Spinal cord (tissue), 9 donors: ENCODE measurements at regions not wholly inside any gene's neighbourhood (a gene's known extent, or its start where the extent isn't known, plus 50 kb on each side); places are given as distances from the start of the nearest gene placed in this dataset.
A peak's percentile ranks its signal among the peaks of the same experiment; 100 is the strongest.

Experiments used
- DNase-seq, 6 donors: peaks; one replicate each; pipeline versions ENCODE4 v3.0.0 to v3.0.0-alpha.2; 2013 to 2015; ENCODE audit warnings: low spot score in 6 of 6, low read depth in 4 of 6
- H3K27ac ChIP-seq: one replicate; pipeline ENCODE4 v1.5.1; 2013; ENCODE audit warnings: low read depth, low read length, control low read depth
- H3K27me3 ChIP-seq: one replicate; pipeline ENCODE4 v1.6.1; 2013; ENCODE audit warnings: low read length; ENCODE audit not compliant: control insufficient read depth, insufficient read depth
- H3K36me3 ChIP-seq: one replicate; pipeline ENCODE4 v1.6.1; 2013; ENCODE audit warnings: low read length; ENCODE audit not compliant: control insufficient read depth, insufficient read depth
- H3K4me1 ChIP-seq: one replicate; pipeline ENCODE4 v1.6.1; 2013; ENCODE audit warnings: low read length; ENCODE audit not compliant: control insufficient read depth, insufficient read depth
- H3K4me3 ChIP-seq: one replicate; pipeline ENCODE4 v1.5.1; 2013; ENCODE audit warnings: low read depth, low read length, control low read depth
- H3K9me3 ChIP-seq: one replicate; pipeline ENCODE4 v1.6.1; 2013; ENCODE audit warnings: low read length; ENCODE audit not compliant: control insufficient read depth, insufficient read depth
- WGBS: methylation state at CpG from one replicate; pipeline ENCODE4 v1.1.5; 2013; ENCODE audit warnings: missing lambda C conversion rate; ENCODE audit not compliant: insufficient coverage; 5-methylcytosine and 5-hydroxymethylcytosine counted together
- donor health status: healthy.

GRCh38 chr15:61748529-61748928, 311.7 kb downstream of the VPS13C start:
- H3K27me3 ChIP-seq, result no peaks in the 10 kb centered on the region
- no CpG with 5 or more reads among the region's 2 CpGs for WGBS
- no peak for DNase-seq
- no peaks in the 10 kb centered on the region for H3K36me3 ChIP-seq
- H3K27ac ChIP-seq, result no peak overlapping the region
- H3K4me3 ChIP-seq, result no peak overlapping the region
- H3K4me1 ChIP-seq, result peaks cover 12% of the 10 kb centered on the region
- H3K9me3 ChIP-seq, result no peaks in the 10 kb centered on the region

DNA sequence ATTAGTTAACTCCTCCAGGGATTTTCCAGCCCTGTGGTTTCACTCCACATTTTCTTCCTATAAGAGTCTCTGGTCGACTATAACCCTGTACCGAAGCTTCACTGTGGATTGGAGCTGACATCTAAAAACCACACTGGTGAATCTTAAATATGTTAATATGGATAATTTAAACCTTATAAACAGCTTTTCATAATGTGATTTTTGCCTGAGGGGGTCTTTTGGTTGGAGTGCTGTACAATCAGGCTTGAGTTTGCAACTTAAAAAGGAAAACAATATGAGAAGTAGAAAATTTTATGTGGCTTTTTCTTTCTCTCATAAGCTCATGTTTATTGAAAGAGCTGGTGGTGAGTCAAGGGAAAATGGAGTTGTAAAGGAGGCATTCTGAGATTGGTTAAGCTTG, 313.7 kb downstream of the VPS13C start:
- H3K36me3 ChIP-seq, result no peaks in the 10 kb centered on the region
- no peaks in the 10 kb centered on the region for H3K27me3 ChIP-seq
- DNase-seq, result peak in 1 of 6 donors; percentile 82
- H3K4me1 ChIP-seq, result peaks cover 15% of the 10 kb centered on the region
- no peak overlapping the region for H3K27ac ChIP-seq
- no peaks in the 10 kb centered on the region for H3K9me3 ChIP-seq
- no peak overlapping the region for H3K4me3 ChIP-seq
- no CpG with 5 or more reads among the region's 2 CpGs for WGBS

DNA sequence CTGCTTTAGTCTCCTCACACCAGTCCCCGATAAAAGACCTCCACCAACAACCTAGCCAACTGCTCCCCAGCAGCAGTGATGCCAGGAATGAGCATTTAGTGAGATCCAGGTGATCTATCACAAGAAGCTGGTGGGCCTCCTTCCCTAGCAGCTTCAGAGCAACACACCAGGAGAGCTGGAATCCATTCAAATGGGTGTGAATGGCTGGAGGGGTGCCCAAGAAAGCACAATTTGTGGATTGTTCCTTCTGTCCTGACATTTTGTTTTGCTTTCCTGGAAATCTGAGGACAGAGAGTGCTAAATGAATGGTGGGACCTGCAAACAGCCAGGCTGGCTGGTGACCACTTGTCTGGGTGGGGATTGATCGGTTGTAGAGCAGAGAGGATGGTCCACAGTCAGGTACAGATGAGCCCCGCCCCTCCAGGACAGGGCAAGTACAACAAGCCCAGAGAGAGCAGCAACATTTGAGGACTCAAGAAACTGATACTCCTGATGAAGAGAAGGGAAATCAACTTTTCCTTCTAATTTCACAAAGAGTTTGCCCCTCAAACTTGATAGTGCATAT, 316.8 kb downstream of the VPS13C start:
- Histone ChIP-seq H3K4me3 (no peak overlapping the region), H3K4me1 (peaks cover 6% of the 10 kb centered on the region), H3K36me3 (no peaks in the 10 kb centered on the region), H3K9me3 (peaks cover 3% of the 10 kb centered on the region), H3K27ac (no peak overlapping the region), H3K27me3 (no peaks in the 10 kb centered on the region)
- 100% methylated on average over 1 of the region's 3 CpGs for WGBS
- DNase-seq, result peak in 2 of 6 donors; percentile 52 to 64

GRCh38 chr15:61742591-61742990, 317.7 kb downstream of the VPS13C start:
- peaks cover 6% of the 10 kb centered on the region for H3K4me1 ChIP-seq
- peaks cover 3% of the 10 kb centered on the region for H3K9me3 ChIP-seq
- no peak overlapping the region for H3K4me3 ChIP-seq
- no peak overlapping the region for H3K27ac ChIP-seq
- no peak for DNase-seq
- H3K36me3 ChIP-seq, result no peaks in the 10 kb centered on the region
- no peaks in the 10 kb centered on the region for H3K27me3 ChIP-seq

- DNase-seq, result no peak
- Histone ChIP-seq H3K27ac (no peak overlapping the region), H3K9me3 (peaks cover 3% of the 10 kb centered on the region), H3K27me3 (no peaks in the 10 kb centered on the region), H3K36me3 (no peaks in the 10 kb centered on the region), H3K4me1 (no peaks in the 10 kb centered on the region), H3K4me3 (no peak overlapping the region)
- no CpG with 5 or more reads among the region's 1 CpG for WGBS
These were observed 323.5 kb downstream of the VPS13C start for GRCh38 chr15:61736790-61737189.

DNA sequence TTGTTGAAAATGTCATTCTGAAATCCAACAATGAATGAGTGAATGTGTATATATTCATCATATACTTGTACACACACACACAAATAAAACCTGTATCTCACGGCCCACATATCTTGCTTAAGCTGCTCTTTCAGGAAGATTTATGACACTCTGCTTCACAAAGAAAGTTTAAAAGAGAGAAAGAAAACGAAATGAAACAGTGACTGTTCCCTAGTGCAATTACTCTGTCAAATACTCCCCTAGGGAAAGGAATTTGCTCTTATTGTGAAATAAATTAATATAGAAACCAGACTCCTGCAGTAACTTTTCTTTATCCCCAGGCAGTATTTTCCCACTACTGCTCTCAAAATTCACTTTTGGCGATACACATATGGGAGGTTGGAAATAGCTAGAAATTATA, 329.1 kb downstream of the VPS13C start:
- Histone ChIP-seq H3K4me3 (no peak overlapping the region), H3K9me3 (no peaks in the 10 kb centered on the region), H3K27ac (no peak overlapping the region), H3K27me3 (peaks cover 3% of the 10 kb centered on the region), H3K36me3 (no peaks in the 10 kb centered on the region), H3K4me1 (no peaks in the 10 kb centered on the region)
- WGBS, result no CpG with 5 or more reads among the region's 3 CpGs
- DNase-seq, result peak in 1 of 6 donors; percentile 48

DNA sequence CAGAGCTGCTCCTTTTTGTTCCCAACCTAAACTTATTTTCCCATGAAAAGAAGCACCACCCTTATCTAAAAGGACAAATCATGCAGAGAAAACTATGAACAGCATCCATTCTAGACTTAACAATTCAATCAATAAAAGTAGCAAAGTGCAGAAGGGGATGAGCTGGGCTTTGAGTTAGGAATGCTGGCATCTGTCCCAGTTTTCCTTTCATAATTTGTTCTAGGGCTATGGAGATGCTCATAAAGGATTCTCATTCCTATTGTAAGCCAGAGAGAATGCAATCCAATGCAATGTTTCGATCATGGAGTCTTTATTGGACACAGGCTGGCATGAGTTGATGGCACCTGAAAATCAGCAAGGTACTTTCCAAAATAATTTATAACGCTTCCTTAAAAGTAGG, 330.6 kb downstream of the VPS13C start:
- H3K4me1 ChIP-seq, result no peaks in the 10 kb centered on the region
- H3K9me3 ChIP-seq, result no peaks in the 10 kb centered on the region
- H3K4me3 ChIP-seq, result no peak overlapping the region
- no CpG with 5 or more reads among the region's 2 CpGs for WGBS
- H3K27ac ChIP-seq, result no peak overlapping the region
- no peaks in the 10 kb centered on the region for H3K36me3 ChIP-seq
- H3K27me3 ChIP-seq, result peaks cover 3% of the 10 kb centered on the region
- DNase-seq, result no peak

DNA sequence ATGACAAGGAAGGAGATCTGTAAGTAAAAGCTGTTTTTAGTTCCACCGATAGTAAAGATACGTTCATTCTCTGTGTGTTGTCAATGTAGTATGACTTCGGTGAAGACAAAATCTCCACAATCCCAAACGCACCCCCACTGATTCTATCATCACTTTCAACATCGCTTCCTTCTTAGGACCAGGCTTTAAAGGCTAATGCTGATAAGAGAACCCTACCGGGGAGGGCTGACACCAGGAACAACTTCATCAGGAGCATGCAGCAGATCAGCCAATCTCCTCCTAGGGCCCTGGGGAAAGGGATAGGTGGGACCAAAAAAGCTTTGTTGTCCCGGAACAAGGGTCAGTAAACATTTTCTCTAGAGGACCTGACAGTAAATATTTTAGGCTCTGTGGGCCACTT, 334.1 kb downstream of the VPS13C start:
- Histone ChIP-seq H3K4me1 (no peaks in the 10 kb centered on the region), H3K27me3 (peaks cover 3% of the 10 kb centered on the region)
- DNase-seq, result no peak

DNA sequence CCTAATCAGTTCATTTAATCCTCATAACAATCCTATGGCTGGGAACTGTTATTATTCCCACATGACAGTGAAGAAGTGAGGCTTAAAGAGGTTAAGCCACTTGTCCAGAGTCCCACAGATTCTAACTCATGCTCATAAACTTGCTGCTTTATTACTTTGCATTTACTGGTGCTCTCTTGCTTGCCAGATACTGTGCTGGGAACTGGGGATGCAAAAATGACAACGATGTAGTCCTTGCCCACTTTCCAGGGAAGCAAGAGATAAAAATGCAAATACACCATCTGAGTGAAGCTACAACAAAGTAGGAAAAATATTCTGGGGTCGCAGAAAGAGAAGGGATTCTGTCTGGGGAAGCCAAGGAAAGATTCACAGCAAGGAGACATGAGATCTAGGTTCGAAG, 335.0 kb downstream of the VPS13C start:
- no peaks in the 10 kb centered on the region for H3K4me1 ChIP-seq
- H3K27me3 ChIP-seq, result peaks cover 3% of the 10 kb centered on the region
- no peaks in the 10 kb centered on the region for H3K9me3 ChIP-seq
- WGBS, result 100% methylated on average over 2 of the region's 3 CpGs
- H3K27ac ChIP-seq, result no peak overlapping the region
- DNase-seq, result peak in 2 of 6 donors; percentile 30 to 45
- no peaks in the 10 kb centered on the region for H3K36me3 ChIP-seq
- no peak overlapping the region for H3K4me3 ChIP-seq

More for the DNA sequence above, 334.1 kb downstream of the VPS13C start:
- WGBS, result no CpG with 5 or more reads among the region's 7 CpGs
- Histone ChIP-seq H3K27ac (no peak overlapping the region), H3K9me3 (no peaks in the 10 kb centered on the region), H3K36me3 (no peaks in the 10 kb centered on the region), H3K4me3 (no peak overlapping the region)

DNA sequence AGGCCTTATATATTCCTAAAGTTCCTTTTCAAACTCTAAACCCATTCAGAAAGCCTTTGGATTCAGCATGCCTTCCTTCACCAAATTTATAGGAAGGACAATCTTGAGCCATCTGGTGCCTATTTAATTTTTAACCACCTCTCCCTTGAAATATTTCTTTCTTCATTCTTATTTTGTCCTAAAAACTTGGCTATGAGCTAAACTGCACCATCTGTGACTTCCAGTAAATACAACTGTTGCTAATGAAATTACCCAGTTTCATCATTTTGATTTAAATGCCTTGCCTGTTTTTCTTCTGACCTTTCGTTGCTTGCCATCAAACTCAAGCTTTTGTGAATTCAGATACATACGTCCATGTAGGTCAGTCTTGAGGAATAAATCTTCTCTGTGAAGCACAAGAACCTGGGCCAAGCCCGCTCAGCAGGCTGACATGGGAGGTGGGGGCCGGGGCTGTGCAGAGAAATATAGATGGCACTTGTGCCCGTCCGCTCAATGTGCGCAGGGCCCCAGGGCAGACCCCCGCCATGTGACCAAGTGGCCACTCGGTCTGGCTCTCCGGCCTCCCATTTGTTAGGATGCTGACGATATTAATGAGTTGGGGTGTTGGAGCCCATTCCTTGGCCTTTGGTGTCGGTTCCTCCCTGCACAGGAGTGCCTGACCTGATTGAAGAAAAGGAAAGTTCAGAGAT, 335.9 kb downstream of the VPS13C start:
- DNase-seq, result peak in 1 of 6 donors; percentile 51
- WGBS, result 77% methylated on average over 12 of the region's 12 CpGs
- Histone ChIP-seq H3K27me3 (peaks cover 3% of the 10 kb centered on the region), H3K4me1 (no peaks in the 10 kb centered on the region), H3K4me3 (no peak overlapping the region), H3K27ac (no peak overlapping the region), H3K36me3 (no peaks in the 10 kb centered on the region), H3K9me3 (no peaks in the 10 kb centered on the region)
